GM12891 (cell line): ENCODE measurements at regions not wholly inside any gene's neighbourhood (a gene's known extent, or its start where the extent isn't known, plus 50 kb on each side); places are given as distances from the start of the nearest gene placed in this dataset.

Experiments used
- POLR2A ChIP-seq: IDR thresholded peaks from 2 replicates; pipeline ENCODE4 v1.6.1; 2011; ENCODE audit warnings: low read depth, low read length, control low read depth
- SPI1 ChIP-seq: IDR thresholded peaks from 2 replicates; pipeline ENCODE4 v1.6.1; 2011; ENCODE audit warnings: low read depth, low read length, control low read depth

GRCh38 chr16:73537921-73538320 lies 490.0 kb upstream of the ZFHX3 start:
- TF ChIP-seq POLR2A (no peak), SPI1 (no peak)
